ENCODE measurements at regions not wholly inside any gene's neighbourhood (a gene's known extent, or its start where the extent isn't known, plus 50 kb on each side); places are given as distances from the start of the nearest gene placed in this dataset.
"Not testable (repeated sequence)": the region's sequence is repeated elsewhere in the genome, so short reads cannot be mapped to it uniquely, and the experiment has no call there.

DNA sequence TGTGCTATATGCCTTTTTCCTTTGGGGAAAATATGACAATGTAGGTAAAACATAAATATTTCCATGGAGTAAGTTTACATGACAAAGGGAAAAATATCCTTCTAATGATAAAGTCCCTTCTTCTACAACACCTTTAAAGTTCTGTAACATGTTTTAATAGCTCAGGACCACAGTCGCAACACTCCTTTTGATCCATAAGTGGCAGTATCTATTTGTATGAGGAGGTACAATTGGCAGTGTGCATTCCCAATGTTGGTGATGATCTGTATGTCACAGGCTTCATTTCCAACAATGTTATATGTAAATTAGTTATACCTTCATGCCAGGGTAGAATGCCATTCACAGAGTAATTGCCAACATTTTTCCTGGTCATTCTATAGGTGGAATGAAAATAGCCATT, 127.1 kb upstream of the CCNH start:
- no peak overlapping the region for H3K4me3 ChIP-seq (ENCODE audit: low read length)
- H3K36me3 ChIP-seq (ENCODE audit: control insufficient read depth, insufficient read depth, low read length): no peaks in the 10 kb centered on the region
- no peaks in the 10 kb centered on the region for H3K4me1 ChIP-seq (ENCODE audit: control insufficient read depth, insufficient read depth, low read length)
- DNase-seq: no peak
- H3K9me3 ChIP-seq (replicated peaks; ENCODE audit: control insufficient read depth, low read depth, low read length): no peaks in the 10 kb centered on the region
- H3K27ac ChIP-seq (ENCODE audit: low read length): no peak overlapping the region
- H3K27me3 ChIP-seq (ENCODE audit: control insufficient read depth, insufficient read depth, low read length): no peaks in the 10 kb centered on the region
- WGBS (ENCODE audit: insufficient coverage): no CpG with 5 or more reads among the region's 1 CpG

DNA sequence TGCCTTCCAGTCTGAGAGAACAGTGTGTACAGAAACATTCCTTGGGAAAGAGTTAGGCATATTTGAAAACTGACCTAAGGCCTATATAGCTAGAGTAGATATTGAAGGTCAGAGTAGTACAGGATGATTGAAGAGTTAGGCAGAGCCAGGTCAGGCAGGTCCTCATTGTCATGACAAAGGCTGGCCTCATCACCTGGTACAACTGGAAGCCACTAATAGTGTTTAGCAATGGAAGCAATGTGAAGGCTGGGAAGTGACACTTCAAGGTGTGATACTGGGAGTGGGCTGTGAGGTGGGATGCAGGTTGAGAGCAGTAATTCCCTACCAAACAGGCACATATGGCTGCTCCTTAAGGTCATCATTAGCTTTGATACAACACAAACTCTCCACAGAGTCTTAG, 123.6 kb upstream of the CCNH start:
- H3K4me1 ChIP-seq (ENCODE audit: control insufficient read depth, insufficient read depth, low read length): no peaks in the 10 kb centered on the region
- no peaks in the 10 kb centered on the region for H3K36me3 ChIP-seq (ENCODE audit: control insufficient read depth, insufficient read depth, low read length)
- H3K27me3 ChIP-seq (ENCODE audit: control insufficient read depth, insufficient read depth, low read length): no peaks in the 10 kb centered on the region
- no peak for DNase-seq
- no peak overlapping the region for H3K4me3 ChIP-seq (ENCODE audit: low read length)
- no peaks in the 10 kb centered on the region for H3K9me3 ChIP-seq (replicated peaks; ENCODE audit: control insufficient read depth, low read depth, low read length)
- H3K27ac ChIP-seq (ENCODE audit: low read length): no peak overlapping the region

DNA sequence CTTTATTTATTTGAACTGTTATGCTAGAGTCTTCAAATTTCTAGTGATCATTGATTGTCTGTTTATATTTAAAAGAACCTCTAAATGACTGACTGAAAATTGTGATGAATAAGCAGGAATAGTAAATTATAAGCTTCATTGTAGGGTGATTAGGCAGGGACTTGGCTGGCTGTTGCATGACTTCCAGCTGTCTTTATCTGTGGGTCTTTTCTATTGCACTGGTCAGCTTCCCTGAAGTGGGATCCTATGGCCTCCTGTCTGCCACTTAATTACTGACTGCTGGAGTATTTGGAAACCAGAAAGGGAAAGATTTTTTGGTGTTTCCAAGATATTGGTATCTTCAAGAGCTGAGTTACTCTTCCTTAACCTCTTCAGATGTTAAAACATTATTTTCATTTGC, 123.0 kb upstream of the CCNH start:
- Histone ChIP-seq H3K27me3 (ENCODE audit: control insufficient read depth, insufficient read depth, low read length) (no peaks in the 10 kb centered on the region), H3K36me3 (ENCODE audit: control insufficient read depth, insufficient read depth, low read length) (no peaks in the 10 kb centered on the region), H3K9me3 (replicated peaks; ENCODE audit: control insufficient read depth, low read depth, low read length) (no peaks in the 10 kb centered on the region), H3K4me1 (ENCODE audit: control insufficient read depth, insufficient read depth, low read length) (no peaks in the 10 kb centered on the region), H3K4me3 (ENCODE audit: low read length) (no peak overlapping the region), H3K27ac (ENCODE audit: low read length) (no peak overlapping the region)
- no peak for DNase-seq

DNA sequence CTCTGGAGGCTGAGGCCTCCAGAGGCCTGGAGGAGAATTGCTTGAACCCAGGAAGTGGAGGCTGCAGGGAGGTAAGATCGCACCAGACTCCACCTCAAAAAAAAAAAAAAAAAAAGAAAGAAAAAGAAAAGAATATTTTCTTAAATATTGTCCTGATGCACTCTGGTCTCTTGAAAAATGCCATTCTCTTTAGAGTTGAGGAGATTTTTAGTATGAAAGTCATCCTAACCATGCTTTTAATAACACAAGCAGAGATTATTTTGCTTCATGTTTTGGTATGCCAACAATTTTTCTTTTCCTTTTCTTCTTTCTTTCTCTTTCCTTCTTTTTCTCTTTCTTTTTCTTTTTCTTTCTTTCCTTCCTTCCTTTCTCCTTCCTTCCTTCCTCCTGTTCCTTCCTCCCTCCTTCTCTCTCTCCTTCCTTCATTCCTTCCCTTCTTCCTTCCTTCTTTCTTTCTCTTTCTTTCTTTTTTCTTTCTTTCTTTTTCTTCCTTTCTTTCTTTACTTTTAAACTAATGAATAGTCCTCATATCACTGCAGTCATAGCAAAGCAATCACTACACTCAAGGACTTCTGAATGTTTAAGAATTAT, 116.9 kb upstream of the CCNH start:
- DNase-seq: no peak
- no CpG with 5 or more reads among the region's 1 CpG for WGBS (ENCODE audit: insufficient coverage)
- no peaks in the 10 kb centered on the region for H3K9me3 ChIP-seq (replicated peaks; ENCODE audit: control insufficient read depth, low read depth, low read length)
- H3K4me1 ChIP-seq (ENCODE audit: control insufficient read depth, insufficient read depth, low read length): no peaks in the 10 kb centered on the region
- H3K4me3 ChIP-seq (ENCODE audit: low read length): no peak overlapping the region
- no peaks in the 10 kb centered on the region for H3K36me3 ChIP-seq (ENCODE audit: control insufficient read depth, insufficient read depth, low read length)
- H3K27me3 ChIP-seq (ENCODE audit: control insufficient read depth, insufficient read depth, low read length): no peaks in the 10 kb centered on the region
- H3K27ac ChIP-seq (ENCODE audit: low read length): no peak overlapping the region

DNA sequence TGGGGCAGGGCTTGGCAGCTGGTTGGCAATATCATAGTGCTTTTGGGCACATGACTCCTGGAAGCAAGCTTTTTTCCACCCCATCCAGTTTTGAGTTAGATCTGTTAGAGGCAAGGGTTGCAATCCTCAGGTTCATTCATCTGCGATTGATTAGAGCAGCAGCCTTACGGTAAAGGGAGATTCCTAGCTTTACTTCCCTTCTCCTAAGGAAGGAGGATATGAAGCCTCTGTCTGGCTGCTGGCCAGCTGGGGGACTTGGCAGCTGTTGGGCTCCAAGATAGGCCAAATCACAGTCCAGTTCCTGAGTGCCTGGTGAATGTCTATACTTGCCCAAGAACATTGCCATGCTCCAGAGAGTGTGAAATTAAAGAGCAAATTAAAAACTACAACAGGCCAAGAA, 113.4 kb upstream of the CCNH start:
- H3K4me1 ChIP-seq (ENCODE audit: control insufficient read depth, insufficient read depth, low read length): no peaks in the 10 kb centered on the region
- no peak for DNase-seq
- no peaks in the 10 kb centered on the region for H3K27me3 ChIP-seq (ENCODE audit: control insufficient read depth, insufficient read depth, low read length)
- no peaks in the 10 kb centered on the region for H3K36me3 ChIP-seq (ENCODE audit: control insufficient read depth, insufficient read depth, low read length)
- H3K4me3 ChIP-seq (ENCODE audit: low read length): no peak overlapping the region
- no peaks in the 10 kb centered on the region for H3K9me3 ChIP-seq (replicated peaks; ENCODE audit: control insufficient read depth, low read depth, low read length)
- WGBS (ENCODE audit: insufficient coverage): no CpG with 5 or more reads among the region's 2 CpGs
- H3K27ac ChIP-seq (ENCODE audit: low read length): no peak overlapping the region

DNA sequence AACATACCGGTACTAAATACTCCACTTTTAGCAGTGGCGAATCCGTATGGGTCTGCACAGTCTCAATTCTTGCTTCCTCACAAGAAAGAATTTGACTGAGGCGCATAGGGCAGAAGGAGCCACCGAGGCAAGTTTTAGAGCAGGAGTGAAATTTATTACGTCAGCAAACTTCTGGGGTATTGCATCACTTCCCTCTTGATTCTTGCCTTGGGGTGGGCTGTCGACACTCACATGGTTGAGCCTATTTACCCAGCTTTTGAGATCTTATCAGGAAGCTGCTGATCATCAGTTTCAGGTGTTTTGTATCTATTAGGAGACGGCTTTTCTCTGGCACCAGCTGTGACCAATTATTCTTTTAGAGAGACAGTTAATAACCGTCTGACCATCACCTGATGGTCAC, 111.5 kb upstream of the CCNH start:
- Histone ChIP-seq H3K4me3 (ENCODE audit: low read length) (no peak overlapping the region), H3K4me1 (ENCODE audit: control insufficient read depth, insufficient read depth, low read length) (no peaks in the 10 kb centered on the region), H3K27me3 (ENCODE audit: control insufficient read depth, insufficient read depth, low read length) (no peaks in the 10 kb centered on the region), H3K36me3 (ENCODE audit: control insufficient read depth, insufficient read depth, low read length) (no peaks in the 10 kb centered on the region), H3K27ac (ENCODE audit: low read length) (no peak overlapping the region), H3K9me3 (replicated peaks; ENCODE audit: control insufficient read depth, low read depth, low read length) (no peaks in the 10 kb centered on the region)
- DNase-seq: no peak
- WGBS (ENCODE audit: insufficient coverage): 40% methylated on average over 2 of the region's 9 CpGs

DNA sequence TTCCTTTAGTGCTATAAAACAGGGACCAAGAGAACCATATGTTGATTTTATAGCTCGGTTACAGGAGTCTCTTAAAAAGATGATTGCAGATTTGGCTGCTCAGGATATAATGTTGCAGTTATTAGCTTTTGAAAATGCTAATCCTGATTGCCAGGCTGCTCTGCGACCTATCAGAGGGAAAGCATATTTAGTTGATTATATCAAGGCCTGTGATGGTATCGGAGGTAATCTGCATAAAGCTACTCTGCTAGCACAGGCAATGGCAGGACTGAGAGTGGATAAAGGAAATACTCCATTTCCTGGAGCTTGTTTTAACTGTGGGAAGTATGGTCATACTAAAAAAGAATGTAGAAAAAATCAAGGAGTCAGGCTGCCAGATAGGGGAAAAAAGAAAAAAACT, 99.0 kb upstream of the CCNH start:
- WGBS (ENCODE audit: insufficient coverage): no CpG with 5 or more reads among the region's 3 CpGs
- not testable (repeated sequence) for H3K27ac ChIP-seq (ENCODE audit: low read length); DNase-seq; H3K36me3 ChIP-seq (ENCODE audit: control insufficient read depth, insufficient read depth, low read length); H3K4me1 ChIP-seq (ENCODE audit: control insufficient read depth, insufficient read depth, low read length); H3K9me3 ChIP-seq (replicated peaks; ENCODE audit: control insufficient read depth, low read depth, low read length); H3K27me3 ChIP-seq (ENCODE audit: control insufficient read depth, insufficient read depth, low read length); H3K4me3 ChIP-seq (ENCODE audit: low read length)

DNA sequence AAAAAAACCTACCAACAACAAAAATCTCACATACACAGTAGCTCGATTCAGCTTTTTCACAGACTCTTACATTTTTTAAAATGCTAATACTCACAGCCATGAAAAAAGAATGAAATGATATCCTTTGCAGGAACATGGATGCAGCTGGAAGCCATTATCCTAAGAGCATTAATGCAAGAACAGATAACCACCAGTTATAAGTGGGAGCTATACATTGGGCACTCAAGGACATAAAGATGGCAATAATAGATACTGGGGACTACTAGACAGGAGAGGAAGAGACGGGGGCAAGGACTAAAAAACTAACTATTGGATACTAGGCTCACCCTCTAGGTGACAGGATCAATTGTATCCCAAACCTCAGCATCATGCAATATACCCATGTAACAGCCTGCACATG, 90.3 kb upstream of the CCNH start:
- no peaks in the 10 kb centered on the region for H3K36me3 ChIP-seq (ENCODE audit: control insufficient read depth, insufficient read depth, low read length)
- no peaks in the 10 kb centered on the region for H3K27me3 ChIP-seq (ENCODE audit: control insufficient read depth, insufficient read depth, low read length)
- no CpG with 5 or more reads among the region's 2 CpGs for WGBS (ENCODE audit: insufficient coverage)
- no peaks in the 10 kb centered on the region for H3K4me1 ChIP-seq (ENCODE audit: control insufficient read depth, insufficient read depth, low read length)
- no peak for DNase-seq
- no peak overlapping the region for H3K27ac ChIP-seq (ENCODE audit: low read length)
- H3K4me3 ChIP-seq (ENCODE audit: low read length): no peak overlapping the region
- H3K9me3 ChIP-seq (replicated peaks; ENCODE audit: control insufficient read depth, low read depth, low read length): no peaks in the 10 kb centered on the region

DNA sequence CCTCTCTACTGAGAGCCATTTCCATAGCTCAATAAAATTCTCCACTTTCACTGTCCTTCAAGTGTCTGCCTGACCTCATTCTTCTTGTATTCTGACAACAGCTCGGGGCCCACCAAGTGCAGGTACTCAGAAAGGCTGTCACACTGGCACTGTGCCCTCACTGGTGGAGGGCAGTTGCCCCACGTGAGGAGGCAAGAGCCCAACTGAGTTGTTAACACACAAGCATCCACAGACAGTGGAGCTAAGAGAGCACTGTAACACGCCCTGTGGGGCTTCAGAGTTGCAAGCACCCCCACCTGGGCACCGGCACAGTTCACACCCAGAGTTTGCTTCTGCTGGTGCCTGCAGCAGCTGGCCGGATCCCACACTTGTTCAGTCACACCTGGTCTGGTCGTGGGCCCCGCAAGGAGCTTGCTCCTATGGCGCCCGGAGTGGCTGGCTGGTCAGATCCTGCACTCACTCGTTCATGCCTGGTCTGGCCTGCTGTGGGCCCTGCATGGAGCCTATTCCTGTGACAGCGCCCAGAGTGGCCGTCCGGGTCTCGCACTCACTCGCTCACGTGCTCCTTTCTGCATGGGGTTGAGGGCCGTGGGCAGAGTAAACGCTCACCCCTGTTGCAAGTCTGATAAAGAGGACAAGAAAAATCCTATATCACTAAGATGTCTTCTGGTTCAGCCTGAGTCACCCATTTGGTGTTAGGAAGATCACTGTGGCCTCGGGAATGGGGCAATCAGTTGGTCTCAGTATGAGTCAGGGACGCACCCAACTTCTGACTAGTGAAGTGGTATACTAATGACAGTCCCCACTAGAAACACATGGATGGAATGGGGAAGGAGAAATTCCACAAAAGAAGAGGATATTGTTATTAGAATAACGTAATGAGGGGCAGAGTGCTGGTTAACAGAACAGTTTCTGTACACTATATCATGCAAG, 87.0 kb upstream of the CCNH start:
- Histone ChIP-seq H3K4me3 (ENCODE audit: low read length) (no peak overlapping the region), H3K36me3 (ENCODE audit: control insufficient read depth, insufficient read depth, low read length) (no peaks in the 10 kb centered on the region), H3K4me1 (ENCODE audit: control insufficient read depth, insufficient read depth, low read length) (no peaks in the 10 kb centered on the region), H3K27me3 (ENCODE audit: control insufficient read depth, insufficient read depth, low read length) (no peaks in the 10 kb centered on the region), H3K9me3 (replicated peaks; ENCODE audit: control insufficient read depth, low read depth, low read length) (peaks cover 5% of the 10 kb centered on the region), H3K27ac (ENCODE audit: low read length) (no peak overlapping the region)
- 77% methylated on average over 13 of the region's 21 CpGs for WGBS (ENCODE audit: insufficient coverage)
- no peak for DNase-seq

Data from muscle of leg (tissue), 3 donors.